Fibroblast of mammary gland (primary cell): ENCODE measurements at regions not wholly inside any gene's neighbourhood (a gene's known extent, or its start where the extent isn't known, plus 50 kb on each side); places are given as distances from the start of the nearest gene placed in this dataset.

ENCODE experiments used
- DNase-seq: peaks from one replicate; pipeline ENCODE4 v3.0.0-alpha.2; 2010; ENCODE audit warnings: low read depth
- H3K4me3 ChIP-seq: 2 replicates; pipeline ENCODE4 v1.5.1; 2011; ENCODE audit warnings: low read depth, mild to moderate bottlenecking, low read length, moderate library complexity; ENCODE audit not compliant: control insufficient read depth
- CTCF ChIP-seq: conservative IDR thresholded peaks from 2 replicates; pipeline ENCODE4 v1.5.1; 2011; ENCODE audit warnings: low read depth, low read length, inconsistent platforms; ENCODE audit not compliant: control insufficient read depth, insufficient read depth

DNA sequence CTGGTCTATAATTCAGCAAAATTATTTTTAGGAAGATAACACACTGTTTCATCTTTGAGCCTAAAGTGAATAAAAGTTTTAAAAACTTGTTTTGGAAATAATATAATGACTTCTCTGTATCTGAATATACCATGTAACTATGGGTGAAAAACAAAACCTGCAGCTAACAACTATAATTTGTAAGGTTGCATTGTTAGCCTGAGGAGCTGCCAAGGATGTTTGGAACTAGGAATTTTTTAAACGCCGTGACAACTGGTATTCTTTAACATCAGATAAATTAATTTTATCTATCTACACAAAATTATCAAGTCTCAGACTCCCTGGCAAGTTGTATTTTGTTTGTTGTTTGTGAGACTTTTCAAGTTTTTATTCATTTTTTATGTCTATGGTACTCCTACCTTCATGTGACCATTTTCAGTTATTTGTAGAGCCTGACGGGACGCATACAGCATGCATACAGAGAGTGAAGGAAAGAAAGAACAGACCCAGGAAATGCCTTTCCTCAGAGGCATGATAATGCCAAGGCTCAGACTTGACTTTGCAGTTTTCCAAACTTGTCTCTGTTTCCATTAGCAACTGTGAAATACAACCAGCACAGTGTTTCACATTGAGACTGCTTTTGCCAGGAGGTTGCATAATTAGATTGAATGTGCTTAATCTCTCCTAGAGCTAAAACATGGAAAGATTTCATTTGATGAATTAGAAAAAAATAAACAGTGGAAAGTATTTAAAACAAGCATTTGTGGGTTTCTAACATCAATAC is 60.8 kb upstream of the ARHGEF26 start:
- H3K4me3 ChIP-seq: no peak overlapping the region
- no peak for TF ChIP-seq CTCF
- peak; percentile 50 for DNase-seq

GRCh38 chr3:154061001-154061370 is 60.2 kb upstream of the ARHGEF26 start:
- H3K4me3 ChIP-seq: no peak overlapping the region
- DNase-seq: no peak
- no peak for TF ChIP-seq CTCF

- no peak for DNase-seq
- no peak overlapping the region for H3K4me3 ChIP-seq
- TF ChIP-seq CTCF: no peak
Measured at GRCh38 chr3:154062513-154062912, 58.7 kb upstream of the ARHGEF26 start.

- TF ChIP-seq CTCF: no peak
- DNase-seq: no peak
- no peak overlapping the region for H3K4me3 ChIP-seq
Measured at GRCh38 chr3:154071146-154071545, 50.0 kb upstream of the ARHGEF26 start.
